ENCODE measurements at regions not wholly inside any gene's neighbourhood (a gene's known extent, or its start where the extent isn't known, plus 50 kb on each side); places are given as distances from the start of the nearest gene placed in this dataset.
"Not testable (repeated sequence)": the region's sequence is repeated elsewhere in the genome, so short reads cannot be mapped to it uniquely, and the experiment has no call there.

GRCh38 chr5:15183520-15183919, 311.9 kb upstream of the ANKH start:
- DNase-seq: no peak

- no peak for DNase-seq
Measured at GRCh38 chr5:15170173-15170572, 298.6 kb upstream of the ANKH start.

GRCh38 chr5:15168358-15168757, 296.8 kb upstream of the ANKH start:
- DNase-seq: no peak

GRCh38 chr5:15160091-15160490, 288.5 kb upstream of the ANKH start:
- DNase-seq: no peak

- no peak for DNase-seq
Measured at GRCh38 chr5:15159606-15160005, 288.0 kb upstream of the ANKH start.

GRCh38 chr5:15142458-15142857, 270.9 kb upstream of the ANKH start:
- DNase-seq: no peak

- DNase-seq: no peak
Measured at GRCh38 chr5:15137414-15137813, 265.8 kb upstream of the ANKH start.

GRCh38 chr5:15135661-15136060, 264.1 kb upstream of the ANKH start:
- DNase-seq: no peak

GRCh38 chr5:15133456-15133965, 261.9 kb upstream of the ANKH start:
- no peak for DNase-seq

- DNase-seq: no peak
Measured at GRCh38 chr5:15132816-15133405, 261.3 kb upstream of the ANKH start.

GRCh38 chr5:15131909-15132308, 260.3 kb upstream of the ANKH start:
- DNase-seq: no peak

GRCh38 chr5:15124871-15125568, 253.4 kb upstream of the ANKH start:
- DNase-seq: no peak

- DNase-seq: no peak
Measured at GRCh38 chr5:15124461-15124860, 252.9 kb upstream of the ANKH start.

- no peak for DNase-seq
Measured at GRCh38 chr5:15117688-15118087, 246.1 kb upstream of the ANKH start.

- no peak for DNase-seq
Measured at GRCh38 chr5:15116996-15117395, 245.4 kb upstream of the ANKH start.

- DNase-seq: no peak
Measured at GRCh38 chr5:15106530-15107283, 235.1 kb upstream of the ANKH start.

GRCh38 chr5:15105799-15106393, 234.3 kb upstream of the ANKH start:
- no peak for DNase-seq

GRCh38 chr5:15103864-15104263, 232.3 kb upstream of the ANKH start:
- DNase-seq: no peak

- DNase-seq: no peak
Measured at GRCh38 chr5:15103130-15103529, 231.6 kb upstream of the ANKH start.

GRCh38 chr5:15097552-15097951, 226.0 kb upstream of the ANKH start:
- no peak for DNase-seq

- not testable (repeated sequence) for DNase-seq
Measured at GRCh38 chr5:15096686-15097085, 225.1 kb upstream of the ANKH start.

- DNase-seq: no peak
Measured at GRCh38 chr5:15092801-15093200, 221.2 kb upstream of the ANKH start.

- no peak for DNase-seq
Measured at GRCh38 chr5:15085671-15086070, 214.1 kb upstream of the ANKH start.

- no peak for DNase-seq
Measured at GRCh38 chr5:15082096-15082495, 210.5 kb upstream of the ANKH start.

Measured in stimulated activated CD4-positive, alpha-beta T cell treated with anti-CD3 and anti-CD28 coated beads, Interleukin-12 subunit alpha, Interleukin-12 subunit beta, amount 100 ng/mL, for 4 hours (primary cell).